GM19467 (cell line): ENCODE measurements at regions not wholly inside any gene's neighbourhood (a gene's known extent, or its start where the extent isn't known, plus 50 kb on each side); places are given as distances from the start of the nearest gene placed in this dataset.

ENCODE experiments used
- ATAC-seq: cut with Tn5 transposase; IDR thresholded peaks from one replicate; pipeline ENCODE4 v1.9.1; 2021; ENCODE audit warnings: mild to moderate bottlenecking, moderate library complexity; ENCODE audit not compliant: unreplicated experiment

DNA sequence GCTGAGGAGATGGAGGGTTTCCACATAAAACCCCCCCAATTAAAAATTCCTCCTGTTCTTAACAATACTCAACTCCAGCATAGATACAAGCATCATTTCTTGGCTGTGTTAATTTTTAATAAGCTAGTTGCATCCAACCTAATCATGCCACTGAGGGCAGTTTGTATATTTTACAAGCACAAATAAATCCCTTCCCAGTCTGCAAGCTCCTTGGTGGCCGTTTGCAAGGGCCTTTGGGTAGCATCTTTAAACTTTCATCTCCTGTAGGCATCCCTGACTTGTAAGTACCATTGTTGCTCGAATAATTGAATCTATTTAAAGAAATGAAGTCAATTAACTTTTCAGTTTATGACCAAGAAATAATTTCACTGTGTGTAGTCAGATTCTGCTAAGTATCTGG, 103.5 kb upstream of the AJAP1 start:
- no peak for ATAC-seq

DNA sequence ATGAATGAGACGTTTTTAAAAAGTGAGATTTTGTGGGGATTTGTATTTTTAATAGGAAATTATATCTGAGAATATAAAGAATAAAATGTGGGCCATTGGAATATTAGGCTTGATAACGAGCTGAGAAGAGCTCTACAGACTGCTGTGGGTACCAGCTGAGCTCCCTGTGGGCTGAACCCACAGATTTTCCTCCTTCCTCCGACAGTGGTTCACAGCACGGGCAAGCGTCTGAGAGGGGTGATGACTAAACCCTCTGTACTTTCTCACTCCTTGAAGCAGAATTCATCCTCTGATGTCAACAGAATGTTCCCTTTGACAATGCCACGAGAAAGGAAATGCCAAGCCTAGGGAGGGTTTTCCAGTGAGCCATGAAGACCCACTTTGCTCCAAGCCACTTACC, 102.7 kb upstream of the AJAP1 start:
- ATAC-seq = no peak

DNA sequence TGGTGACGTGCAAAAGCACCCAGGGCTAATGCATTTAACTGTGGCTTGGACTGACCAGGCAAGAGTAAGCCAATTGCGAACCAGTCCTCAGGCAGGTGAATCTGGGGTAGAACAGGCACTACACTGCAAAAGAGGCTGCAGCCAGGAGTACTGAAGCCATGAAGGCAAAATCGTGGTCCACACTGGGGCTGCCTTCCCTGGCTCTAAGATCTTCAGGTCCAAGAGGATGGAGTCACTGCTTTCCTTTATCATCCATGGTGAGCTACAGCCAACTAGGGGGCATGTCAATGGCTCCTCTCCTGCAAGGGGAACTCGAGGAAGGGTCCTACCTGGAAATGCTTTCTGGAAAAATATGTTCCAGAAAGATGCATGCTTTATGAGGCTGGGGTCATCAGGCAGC, 100.6 kb upstream of the AJAP1 start:
- no peak for ATAC-seq

DNA sequence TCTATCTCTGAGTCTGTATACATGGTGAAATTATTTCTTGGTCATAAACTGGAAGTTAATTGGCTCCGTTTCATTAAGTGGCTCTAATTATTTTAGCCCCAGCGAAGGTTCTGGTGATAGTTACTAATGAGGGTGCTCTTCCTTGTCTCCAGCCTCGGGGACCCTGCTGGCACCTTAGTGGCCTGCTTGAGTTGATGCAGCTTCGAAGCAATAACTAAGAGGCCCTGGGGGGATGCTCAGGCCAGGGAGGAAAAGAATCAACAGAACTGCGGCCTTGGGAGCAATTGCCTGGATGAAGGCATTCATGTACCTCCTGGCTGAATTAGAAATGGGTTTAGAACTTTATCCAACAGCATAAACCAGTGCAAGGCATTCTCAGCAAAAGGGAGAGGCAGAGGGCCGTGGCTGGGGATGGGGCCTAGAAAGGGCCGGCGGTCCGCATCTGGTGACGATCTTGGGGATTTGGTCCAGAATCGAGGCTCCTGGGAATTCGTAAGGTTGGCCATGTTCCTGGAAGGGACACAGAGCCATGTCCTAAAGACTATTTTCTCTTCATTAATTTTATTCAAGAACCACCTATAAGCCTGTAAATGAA, 100.0 kb upstream of the AJAP1 start:
- no peak for ATAC-seq

DNA sequence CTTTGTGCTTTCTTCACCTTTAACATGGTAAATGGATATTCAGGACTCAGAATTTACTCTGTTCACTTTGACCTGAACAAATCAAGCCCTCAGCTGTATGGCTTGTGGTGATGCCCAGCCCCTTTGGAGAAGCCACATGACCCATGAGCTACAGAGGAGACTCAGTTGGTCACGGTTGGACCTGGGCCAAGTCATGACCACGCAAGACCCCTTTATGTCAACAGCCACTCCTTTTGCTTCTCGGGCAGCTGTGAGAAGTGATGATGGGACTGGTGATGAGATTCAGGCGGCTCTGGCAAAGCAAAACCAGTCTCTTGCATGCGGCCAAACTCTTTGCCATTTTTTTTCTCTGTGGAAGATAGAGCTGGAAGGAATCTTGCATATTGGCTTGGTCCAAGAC, 96.5 kb upstream of the AJAP1 start:
- ATAC-seq = no peak

DNA sequence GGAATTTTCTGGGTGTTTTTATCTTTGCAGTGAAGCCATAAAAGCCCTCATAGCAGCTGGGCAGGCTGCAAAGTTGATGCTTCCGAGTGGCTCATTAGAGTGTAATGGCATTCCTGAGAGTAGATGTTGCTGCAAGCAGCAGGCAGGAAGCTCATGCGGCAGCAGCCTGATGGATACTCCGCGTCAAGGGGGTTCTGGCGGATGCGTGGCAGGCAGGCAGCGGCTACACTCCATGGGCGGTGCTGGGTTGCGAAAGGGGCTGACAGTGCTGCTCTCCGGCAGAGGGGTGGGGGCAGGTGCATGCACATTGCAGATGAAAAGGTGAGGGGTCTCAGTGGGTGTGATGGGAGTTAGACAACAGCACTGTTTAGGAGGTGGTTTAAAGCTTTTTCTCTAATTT, 93.2 kb upstream of the AJAP1 start:
- ATAC-seq = no peak

DNA sequence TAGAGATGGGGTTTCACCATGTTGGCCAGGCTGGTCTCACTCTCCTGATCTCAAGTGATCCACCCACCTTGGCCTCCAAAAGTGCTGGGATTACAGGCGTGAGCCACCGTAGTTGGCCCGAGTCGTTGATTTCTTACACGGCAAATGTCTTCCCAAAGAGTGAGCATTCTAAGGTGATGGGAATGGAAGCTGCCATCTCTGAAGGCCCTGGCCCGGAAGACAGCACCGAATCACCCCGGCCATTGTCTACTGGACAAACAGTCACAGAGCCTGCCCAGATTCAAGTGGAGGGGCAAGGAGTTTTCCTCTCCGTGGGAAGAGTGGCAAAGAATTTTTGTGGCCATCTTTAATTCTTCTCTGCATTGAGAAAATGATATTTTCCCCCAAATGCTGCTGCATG, 92.1 kb upstream of the AJAP1 start:
- ATAC-seq = no peak

DNA sequence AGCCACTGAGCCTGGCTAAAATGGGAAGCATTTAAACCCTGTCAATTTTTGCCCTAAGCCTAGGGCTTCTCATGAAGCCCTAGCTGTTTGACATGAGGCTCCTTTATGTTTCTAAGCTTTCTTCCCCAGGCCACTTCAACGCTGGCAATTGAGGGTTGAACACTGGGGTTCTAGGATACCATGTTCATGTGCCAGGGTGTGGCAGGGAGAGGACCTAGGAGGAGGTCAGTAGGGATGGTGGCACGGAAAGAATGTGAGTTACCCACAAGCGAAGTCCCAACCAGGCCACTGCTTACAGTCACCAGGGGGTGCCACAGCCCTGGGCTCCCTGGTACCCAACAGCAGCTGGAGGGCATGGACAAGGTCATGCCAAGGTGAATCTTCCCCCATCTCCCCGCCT, 90.8 kb upstream of the AJAP1 start:
- ATAC-seq = no peak

DNA sequence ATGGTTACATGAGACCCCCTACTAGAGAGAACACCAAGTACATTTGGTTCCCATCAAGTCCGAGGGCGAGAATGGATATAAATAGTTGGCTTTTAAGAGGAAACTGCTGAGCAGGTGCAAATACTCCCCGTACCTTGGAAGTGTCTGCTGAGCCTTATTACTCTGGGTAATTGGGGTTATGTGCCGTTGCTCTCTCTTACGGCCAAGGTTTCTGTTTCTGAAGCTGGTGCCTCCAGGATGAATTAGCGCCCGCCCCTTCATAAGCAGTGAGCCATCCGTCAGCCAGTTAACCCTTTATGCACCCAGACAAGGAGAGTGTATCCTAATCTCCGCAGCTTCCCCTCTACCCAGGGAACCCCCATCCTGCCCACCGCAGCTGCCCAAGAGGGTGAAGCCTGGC, 90.4 kb upstream of the AJAP1 start:
- no peak for ATAC-seq

DNA sequence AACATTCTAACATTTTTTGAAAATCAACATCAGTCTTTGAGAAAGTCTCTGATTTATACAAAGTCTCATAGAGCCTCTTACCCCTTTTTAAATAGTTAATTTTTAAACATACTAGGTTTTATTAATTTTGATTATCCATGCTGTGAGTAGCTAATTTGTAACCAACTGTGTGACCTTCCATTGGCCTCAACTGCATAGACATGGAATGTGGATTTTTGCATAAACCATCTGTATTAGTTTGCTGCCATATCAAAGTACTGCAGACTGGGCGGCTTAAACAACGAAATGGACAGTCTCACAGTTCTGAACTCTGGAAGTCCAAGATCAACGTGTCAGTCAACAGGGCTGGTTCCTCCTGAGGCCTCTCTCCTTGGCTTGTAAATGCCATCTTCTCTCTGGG, 89.2 kb upstream of the AJAP1 start:
- ATAC-seq = no peak

DNA sequence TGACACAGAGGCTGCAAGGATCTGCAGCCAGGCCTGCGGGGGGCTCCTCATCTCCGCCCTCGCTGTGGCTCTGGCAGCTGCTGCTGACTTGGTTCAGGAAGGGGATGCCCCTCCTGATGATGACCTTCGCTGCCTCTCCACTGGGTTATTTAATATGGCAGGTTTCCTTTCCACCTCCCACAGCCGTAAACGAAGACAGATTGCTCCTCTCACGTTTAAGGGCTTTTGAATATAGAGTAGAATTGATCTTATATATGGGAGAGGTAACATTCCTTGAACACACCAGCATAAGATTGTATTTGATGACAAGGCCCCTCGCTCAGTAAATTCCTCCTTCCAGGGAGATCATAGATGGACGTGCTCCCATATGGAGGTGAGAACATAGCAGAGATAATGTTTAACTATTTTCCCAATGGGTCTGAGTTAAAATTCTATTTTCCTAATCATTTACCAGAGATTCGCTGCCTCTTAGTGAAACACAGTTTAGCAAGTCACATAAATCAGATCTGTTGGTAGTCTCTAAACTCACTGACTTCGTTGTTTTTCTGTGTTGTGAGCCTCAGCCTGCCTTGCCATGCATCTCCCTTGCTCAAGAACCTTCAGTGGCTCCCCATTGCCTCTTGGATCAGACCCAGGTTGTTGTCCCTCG, 88.5 kb upstream of the AJAP1 start:
- ATAC-seq = no peak

DNA sequence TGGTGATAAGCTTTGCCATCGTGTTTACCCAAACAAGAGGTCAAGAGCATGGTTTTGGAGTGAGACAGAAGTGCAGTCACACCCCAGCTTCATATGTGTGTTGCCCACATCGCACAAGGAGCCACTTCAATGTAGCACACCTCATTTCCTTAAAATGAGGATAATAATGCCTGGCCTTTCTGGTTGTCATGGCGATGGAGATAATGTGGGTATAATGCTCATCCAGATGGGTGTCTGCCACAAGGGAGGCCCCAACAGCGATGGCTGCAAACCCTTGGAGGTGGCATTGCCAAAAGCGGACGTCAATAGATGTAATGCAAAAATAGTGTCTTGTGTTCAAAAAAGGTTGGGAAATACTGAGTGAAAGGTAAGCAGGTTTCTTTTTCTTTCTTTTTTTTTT, 83.1 kb upstream of the AJAP1 start:
- no peak for ATAC-seq

DNA sequence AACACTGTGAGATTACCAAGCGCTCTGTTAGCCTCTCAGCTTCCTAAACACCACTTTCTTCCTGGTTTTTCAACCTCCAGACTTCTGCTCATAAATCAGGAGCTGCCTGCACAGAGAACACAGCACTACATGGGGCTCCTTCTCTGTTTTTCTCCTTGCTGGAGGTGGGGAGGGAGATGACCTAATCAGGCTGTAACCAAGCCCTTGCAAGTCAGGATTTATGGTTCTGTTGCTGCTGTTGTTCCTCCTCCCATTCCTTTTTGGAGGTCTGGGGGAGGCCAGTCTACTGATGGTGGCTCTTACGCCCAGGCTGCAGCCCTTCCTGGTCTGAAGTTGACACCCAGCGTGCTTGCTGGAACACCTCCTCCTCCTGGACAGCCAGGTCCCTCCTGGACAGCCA, 80.9 kb upstream of the AJAP1 start:
- ATAC-seq = no peak

DNA sequence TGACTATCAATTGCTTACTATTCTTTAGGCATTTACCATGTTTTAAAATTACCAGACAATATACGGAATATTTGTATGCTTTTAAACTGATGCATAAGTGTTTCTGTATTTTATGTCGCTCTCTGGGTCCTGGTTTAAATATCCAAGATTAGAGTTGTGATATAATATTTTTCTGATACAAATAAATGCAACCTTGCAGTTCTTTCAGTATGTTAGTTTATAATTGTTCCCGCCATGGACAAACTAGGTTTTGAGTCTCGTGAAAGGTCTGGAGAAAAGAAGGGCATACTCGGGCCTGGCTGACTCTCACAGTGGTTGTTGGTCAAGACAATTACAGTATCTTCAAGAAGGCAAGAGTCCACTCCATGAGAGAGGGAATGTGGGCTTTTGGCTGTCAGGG, 72.6 kb upstream of the AJAP1 start:
- no peak for ATAC-seq

DNA sequence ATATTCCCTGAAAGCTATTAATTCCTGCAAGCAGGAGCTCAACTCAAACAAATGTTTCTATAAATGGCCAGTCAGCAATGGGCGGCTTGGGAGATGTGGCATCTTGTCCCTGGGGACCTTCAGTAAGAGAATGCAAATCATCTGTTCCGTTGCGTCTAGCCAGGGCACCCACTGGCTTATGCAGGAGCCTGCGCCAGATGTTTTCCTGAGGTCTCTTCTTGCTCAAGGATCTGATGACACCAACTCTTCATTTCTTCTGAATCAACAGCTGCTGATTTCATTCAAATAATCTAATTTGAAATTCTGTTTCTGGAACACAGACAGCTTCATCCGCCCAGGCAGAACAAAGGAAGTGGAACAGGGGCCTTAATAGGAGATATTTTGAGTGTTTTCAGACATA, 70.0 kb upstream of the AJAP1 start:
- no peak for ATAC-seq

DNA sequence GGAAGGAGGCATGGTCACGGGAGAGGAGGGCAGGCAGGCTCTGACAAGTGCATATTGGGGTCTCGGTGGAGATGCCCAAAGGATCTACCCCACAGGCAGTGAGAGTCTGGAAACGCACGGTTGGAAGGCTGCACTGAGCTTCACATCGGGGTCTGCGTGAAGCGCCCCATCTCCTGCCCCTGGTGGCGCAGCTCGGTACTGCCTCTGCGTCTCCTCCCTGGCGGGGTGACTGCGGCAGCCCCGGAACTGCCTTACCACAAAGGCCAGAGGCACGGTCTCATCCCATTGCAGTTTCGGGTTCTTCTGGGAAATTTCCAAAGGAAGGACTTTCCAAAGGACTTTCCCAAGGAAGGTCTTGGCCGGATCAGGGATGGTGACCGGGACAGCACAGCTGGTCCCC, 69.2 kb upstream of the AJAP1 start:
- ATAC-seq = no peak

DNA sequence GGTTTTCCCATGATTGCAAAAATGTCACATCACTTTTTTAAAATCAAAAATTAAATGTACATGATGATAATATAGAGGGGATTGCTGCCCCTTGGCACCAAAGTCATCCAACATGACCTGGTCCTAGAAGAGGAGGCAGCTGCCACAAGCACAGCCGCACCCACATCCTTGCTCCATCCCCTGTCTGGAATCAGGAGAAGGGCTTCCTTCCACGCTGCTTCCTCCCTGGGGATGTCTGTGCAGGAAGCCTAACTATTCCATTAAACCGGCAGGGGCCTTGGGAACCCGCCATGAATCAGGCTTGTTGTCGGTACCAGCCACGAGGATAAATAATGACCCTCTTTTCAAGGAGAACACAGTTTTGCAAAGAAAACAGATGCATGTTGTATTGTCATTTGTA, 68.7 kb upstream of the AJAP1 start:
- ATAC-seq = no peak

DNA sequence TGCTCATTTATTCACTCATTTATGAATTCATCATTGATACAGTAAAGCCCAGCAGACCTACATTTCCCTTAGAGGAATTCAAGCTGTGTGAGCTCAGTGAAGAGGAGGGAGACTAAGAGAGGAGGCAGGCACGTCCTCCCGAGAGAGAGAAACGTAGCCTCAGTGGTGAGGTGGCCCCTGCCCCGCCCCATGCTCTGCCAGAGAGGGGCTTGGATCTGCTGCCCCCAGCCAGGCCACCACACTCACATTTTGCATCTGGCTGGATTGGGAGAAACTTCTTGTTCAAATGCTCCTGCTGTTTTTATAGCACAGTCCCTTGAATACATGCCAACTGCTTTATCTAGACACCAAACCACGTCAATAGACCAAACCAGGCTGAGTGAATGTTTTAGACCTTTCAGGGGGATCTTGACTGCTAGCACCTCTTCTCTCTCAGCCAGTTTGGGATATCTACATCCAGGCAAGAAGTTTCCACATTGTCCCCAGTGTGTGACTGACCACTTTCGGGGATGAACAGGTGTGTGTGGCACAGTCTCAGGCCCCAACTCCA, 67.7 kb upstream of the AJAP1 start:
- ATAC-seq = no peak

DNA sequence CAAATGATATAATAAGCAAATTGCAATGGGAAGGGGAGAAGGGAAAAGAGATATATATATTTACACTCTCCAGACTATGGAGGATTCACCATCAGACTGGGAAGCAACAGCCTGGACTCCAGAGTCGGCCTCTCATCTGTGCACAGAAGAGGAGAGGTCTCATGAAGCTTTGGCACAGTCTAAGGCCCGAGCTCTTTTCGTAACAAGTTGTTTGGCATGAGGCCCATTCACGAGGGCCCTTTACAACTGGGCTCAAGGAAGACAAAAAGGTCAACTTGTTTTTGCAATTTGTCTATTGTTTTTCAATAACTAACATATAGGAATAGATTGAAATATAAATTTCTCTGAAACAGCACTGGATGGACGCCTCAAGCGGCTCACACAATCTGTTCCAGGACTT, 66.7 kb upstream of the AJAP1 start:
- ATAC-seq = no peak

DNA sequence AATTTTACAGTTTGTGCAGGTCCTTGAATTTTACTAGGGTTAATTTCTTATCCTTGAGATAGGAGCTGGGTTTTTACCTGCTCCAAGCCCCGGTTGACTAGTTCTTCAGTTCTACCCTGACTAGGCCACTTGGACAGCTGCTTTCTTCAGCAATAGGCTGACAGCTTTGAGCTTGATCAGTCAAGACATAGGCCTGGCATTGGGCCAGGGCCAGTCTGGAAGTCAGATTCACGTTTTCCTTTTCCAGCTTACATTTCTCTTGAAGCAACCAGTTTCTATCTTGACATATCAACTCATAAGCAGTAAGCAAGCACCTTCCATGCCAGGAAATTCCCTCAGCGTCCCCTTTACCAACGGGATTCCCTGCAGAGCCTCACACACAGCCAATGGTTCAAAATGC, 63.7 kb upstream of the AJAP1 start:
- ATAC-seq = no peak

DNA sequence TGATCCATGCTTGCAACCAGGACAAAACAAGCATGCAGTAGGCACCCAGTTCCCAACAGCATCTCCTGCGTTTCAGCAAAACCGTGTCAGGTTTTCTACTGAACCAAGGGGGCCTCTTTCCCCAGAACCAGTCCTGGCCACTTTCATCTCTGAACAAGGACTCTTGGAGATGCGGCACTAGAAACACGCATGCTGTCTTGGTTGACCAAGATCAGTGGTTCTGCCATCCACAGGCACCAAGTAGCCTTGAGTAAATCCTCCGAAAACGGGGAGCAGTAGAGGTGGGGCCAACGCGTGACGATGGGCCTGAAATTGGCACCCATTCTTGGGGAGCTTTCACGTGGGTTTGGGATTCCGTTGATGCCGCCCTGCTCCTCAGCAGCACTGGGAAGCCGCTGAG, 62.5 kb upstream of the AJAP1 start:
- no peak for ATAC-seq

DNA sequence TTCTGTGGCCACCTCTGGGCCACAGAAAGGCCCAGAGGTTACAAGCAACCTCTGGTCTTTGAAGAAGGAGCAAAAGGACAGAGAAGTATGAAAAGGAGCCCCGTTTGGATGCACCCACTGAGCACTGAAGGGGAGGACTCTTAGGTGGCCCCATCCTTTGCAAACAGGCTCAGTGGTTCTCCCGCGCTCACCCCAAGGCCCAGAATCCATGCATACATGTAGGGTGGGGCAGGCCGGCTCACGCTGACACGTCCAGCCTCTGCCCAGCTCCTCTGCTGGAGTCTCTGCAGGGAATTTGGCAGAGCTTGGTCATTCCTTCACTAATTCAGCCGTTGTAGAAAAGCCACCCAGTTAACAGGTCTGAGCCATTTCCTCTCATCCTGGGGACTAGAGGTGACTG, 61.3 kb upstream of the AJAP1 start:
- no peak for ATAC-seq
